OCI-LY1 (cell line): ENCODE measurements at regions not wholly inside any gene's neighbourhood (a gene's known extent, or its start where the extent isn't known, plus 50 kb on each side); places are given as distances from the start of the nearest gene placed in this dataset.

Source experiments
- H2AFZ ChIP-seq: fragments of 200-600 bp; sonication (generic), shearing (Covaris generic); 2 replicates; pipeline ENCODE4 v1.6.0; 2014; ENCODE audit warnings: antibody characterized with exemption, mild to moderate bottlenecking, low read length
- H3F3A ChIP-seq: fragments of 200-600 bp; sonication (generic), shearing (Covaris generic); 2 replicates; pipeline ENCODE4 v1.6.0; 2014; ENCODE audit warnings: mild to moderate bottlenecking, antibody characterized with exemption, low read length, moderate library complexity; ENCODE audit not compliant: insufficient read depth
- H3K27ac ChIP-seq: fragments of 200-600 bp; sonication (generic); 2 replicates; pipeline ENCODE4 v1.5.1; 2014; ENCODE audit warnings: low read length, mixed run types, mild to moderate bottlenecking, low read depth; ENCODE audit not compliant: poor library complexity, severe bottlenecking
- H3K27me3 ChIP-seq: fragments of 200-600 bp; sonication (generic); 2 replicates; pipeline ENCODE4 v1.6.0; 2014; ENCODE audit warnings: antibody characterized with exemption, mild to moderate bottlenecking, low read length, moderate library complexity; ENCODE audit not compliant: insufficient read depth
- H3K36me3 ChIP-seq: fragments of 200-600 bp; sonication (generic); 2 replicates; pipeline ENCODE4 v1.6.1; 2014; ENCODE audit warnings: mild to moderate bottlenecking, antibody characterized with exemption, low read length, moderate library complexity, mixed read lengths; ENCODE audit not compliant: insufficient read depth
- H3K4me1 ChIP-seq: fragments of 200-600 bp; sonication (generic); 2 replicates; pipeline ENCODE4 v1.5.1; 2014; ENCODE audit warnings: mild to moderate bottlenecking, low read length, moderate library complexity; ENCODE audit not compliant: insufficient read depth, severe bottlenecking
- H3K4me2 ChIP-seq: fragments of 200-600 bp; sonication (generic), shearing (Covaris generic); 2 replicates; pipeline ENCODE4 v1.6.1; 2014; ENCODE audit warnings: low read length
- H3K4me3 ChIP-seq: fragments of 200-600 bp; sonication (generic); 2 replicates; pipeline ENCODE4 v1.5.1; 2014; ENCODE audit warnings: low read length, low read depth, mild to moderate bottlenecking, mixed read lengths; ENCODE audit not compliant: poor library complexity, severe bottlenecking
- H3K79me2 ChIP-seq: fragments of 200-600 bp; shearing (Covaris generic); 2 replicates; pipeline ENCODE4 v1.6.1; 2016; ENCODE audit warnings: mixed run types, low read length, mixed read lengths; ENCODE audit not compliant: insufficient read depth
- H3K9ac ChIP-seq: fragments of 200-600 bp; sonication (generic), shearing (Covaris generic); 2 replicates; pipeline ENCODE4 v1.6.1; 2014; ENCODE audit warnings: mild to moderate bottlenecking, low read length, mixed read lengths
- H3K9me2 ChIP-seq: fragments of 200-600 bp; sonication (generic), shearing (Covaris generic); 2 replicates; pipeline ENCODE4 v1.6.1; 2014; ENCODE audit warnings: low read depth, mild to moderate bottlenecking, low read length, mixed read lengths
- H3K9me3 ChIP-seq: fragments of 200-600 bp; shearing (Covaris generic); 2 replicates; pipeline ENCODE4 v1.6.1; 2014; ENCODE audit warnings: low read length, mixed read lengths
- H4K20me1 ChIP-seq: fragments of 200-600 bp; sonication (generic), shearing (Covaris generic); 2 replicates; pipeline ENCODE4 v1.6.0; 2016; ENCODE audit warnings: mild to moderate bottlenecking, low read length; ENCODE audit not compliant: insufficient read depth
- EZH2 ChIP-seq: fragments of 200-600 bp; sonication (generic), shearing (Covaris generic); IDR thresholded peaks from 2 replicates; pipeline ENCODE4 v1.8.0; 2017; ENCODE audit warnings: borderline replicate concordance, mixed run types, mild to moderate bottlenecking, antibody characterized with exemption, low read length, moderate library complexity, mixed read lengths
- TF ChIP-seq, protein P1 (sequence below): fragments of 200-600 bp; sonication (generic), shearing (Covaris generic); IDR thresholded peaks from 2 replicates; pipeline ENCODE4 v1.5.1; 2017; ENCODE audit warnings: mild to moderate bottlenecking, antibody characterized with exemption, low read length, moderate library complexity, mixed read lengths

DNA sequence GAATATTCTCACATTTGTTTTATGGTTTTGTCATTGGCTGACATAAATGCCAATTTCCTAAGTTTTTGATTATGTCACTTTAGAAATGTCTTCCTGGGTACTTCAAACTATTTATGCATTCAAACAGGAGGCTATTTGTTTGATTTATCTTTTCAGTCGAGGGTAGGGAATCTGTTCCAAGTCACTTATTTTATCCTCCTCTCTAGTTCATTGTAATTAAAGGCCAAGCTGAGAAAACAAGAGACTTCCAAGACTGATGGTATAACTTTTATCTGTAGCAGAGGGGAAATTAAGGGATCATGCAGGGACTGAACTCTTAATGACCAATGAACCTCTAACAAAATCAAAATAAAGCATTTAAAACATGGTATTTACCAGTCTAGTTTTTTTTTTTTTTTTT is 968.4 kb downstream of the SORCS3 start:
- H3K27me3 ChIP-seq: no peaks in the 10 kb centered on the region
- no peak overlapping the region for H3K9ac ChIP-seq
- TF ChIP-seq EZH2: no peak
- TF ChIP-seq, protein P1, sequence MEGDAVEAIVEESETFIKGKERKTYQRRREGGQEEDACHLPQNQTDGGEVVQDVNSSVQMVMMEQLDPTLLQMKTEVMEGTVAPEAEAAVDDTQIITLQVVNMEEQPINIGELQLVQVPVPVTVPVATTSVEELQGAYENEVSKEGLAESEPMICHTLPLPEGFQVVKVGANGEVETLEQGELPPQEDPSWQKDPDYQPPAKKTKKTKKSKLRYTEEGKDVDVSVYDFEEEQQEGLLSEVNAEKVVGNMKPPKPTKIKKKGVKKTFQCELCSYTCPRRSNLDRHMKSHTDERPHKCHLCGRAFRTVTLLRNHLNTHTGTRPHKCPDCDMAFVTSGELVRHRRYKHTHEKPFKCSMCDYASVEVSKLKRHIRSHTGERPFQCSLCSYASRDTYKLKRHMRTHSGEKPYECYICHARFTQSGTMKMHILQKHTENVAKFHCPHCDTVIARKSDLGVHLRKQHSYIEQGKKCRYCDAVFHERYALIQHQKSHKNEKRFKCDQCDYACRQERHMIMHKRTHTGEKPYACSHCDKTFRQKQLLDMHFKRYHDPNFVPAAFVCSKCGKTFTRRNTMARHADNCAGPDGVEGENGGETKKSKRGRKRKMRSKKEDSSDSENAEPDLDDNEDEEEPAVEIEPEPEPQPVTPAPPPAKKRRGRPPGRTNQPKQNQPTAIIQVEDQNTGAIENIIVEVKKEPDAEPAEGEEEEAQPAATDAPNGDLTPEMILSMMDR: no peak
- H3K4me1 ChIP-seq: no peaks in the 10 kb centered on the region
- H3K4me3 ChIP-seq: no peak overlapping the region
- H3K27ac ChIP-seq: no peak overlapping the region
- no peaks in the 10 kb centered on the region for H3K9me2 ChIP-seq
- H3K79me2 ChIP-seq: no peaks in the 10 kb centered on the region
- no peak overlapping the region for H2AFZ ChIP-seq
- H3K4me2 ChIP-seq: no peak overlapping the region
- no peaks in the 10 kb centered on the region for H4K20me1 ChIP-seq
- no peaks in the 10 kb centered on the region for H3K9me3 ChIP-seq
- no peaks in the 10 kb centered on the region for H3K36me3 ChIP-seq
- no peaks in the 10 kb centered on the region for H3F3A ChIP-seq

DNA sequence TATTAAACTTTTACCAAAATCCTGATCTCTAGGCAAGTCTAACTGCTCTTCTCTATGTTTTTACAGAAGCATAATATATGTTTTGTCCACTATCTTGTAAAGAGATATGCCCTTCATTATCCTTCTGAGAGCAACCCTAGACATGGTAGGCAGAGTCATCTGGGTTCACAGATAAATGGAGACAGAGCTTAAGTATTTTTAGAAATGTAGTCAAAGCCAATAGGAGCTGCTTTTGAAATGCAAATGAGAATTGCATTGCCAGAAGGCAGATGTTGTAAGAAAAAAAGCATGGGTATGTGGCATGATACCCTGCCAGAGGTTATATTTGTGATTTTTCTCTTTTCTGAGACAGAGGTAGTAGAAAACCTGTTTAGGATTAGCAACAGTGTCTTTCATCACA is 964.8 kb downstream of the SORCS3 start:
- H3K27me3 ChIP-seq: no peaks in the 10 kb centered on the region
- TF ChIP-seq, protein P1: no peak
- no peak for TF ChIP-seq EZH2
- H3K9me3 ChIP-seq: no peaks in the 10 kb centered on the region
- H4K20me1 ChIP-seq: no peaks in the 10 kb centered on the region
- no peaks in the 10 kb centered on the region for H3K4me1 ChIP-seq
- H2AFZ ChIP-seq: no peak overlapping the region
- H3K9me2 ChIP-seq: no peaks in the 10 kb centered on the region
- H3K27ac ChIP-seq: no peak overlapping the region
- H3K9ac ChIP-seq: no peak overlapping the region
- no peak overlapping the region for H3K4me3 ChIP-seq
- H3F3A ChIP-seq: no peaks in the 10 kb centered on the region
- no peaks in the 10 kb centered on the region for H3K79me2 ChIP-seq
- H3K4me2 ChIP-seq: no peak overlapping the region
- H3K36me3 ChIP-seq: no peaks in the 10 kb centered on the region

GRCh38 chr10:105605104-105605503 is 964.0 kb downstream of the SORCS3 start:
- Histone ChIP-seq H3K79me2 (no peaks in the 10 kb centered on the region), H3K4me3 (no peak overlapping the region), H3K9me3 (no peaks in the 10 kb centered on the region), H3K4me2 (no peak overlapping the region), H3K9me2 (no peaks in the 10 kb centered on the region), H4K20me1 (no peaks in the 10 kb centered on the region), H3K27ac (no peak overlapping the region), H2AFZ (no peak overlapping the region), H3F3A (no peaks in the 10 kb centered on the region), H3K27me3 (no peaks in the 10 kb centered on the region), H3K36me3 (no peaks in the 10 kb centered on the region), H3K9ac (no peak overlapping the region), H3K4me1 (no peaks in the 10 kb centered on the region)
- TF ChIP-seq, protein P1: no peak
- no peak for TF ChIP-seq EZH2
